Stimulated activated CD4-positive, alpha-beta T cell treated with anti-CD3 and anti-CD28 coated beads, Interleukin-1b, Interleukin-23, amount 100 ng/mL, for 24 hours (primary cell): ENCODE measurements at regions not wholly inside any gene's neighbourhood (a gene's known extent, or its start where the extent isn't known, plus 50 kb on each side); places are given as distances from the start of the nearest gene placed in this dataset.

ENCODE experiments used
- DNase-seq, 4 experiments: peaks; one replicate each; pipeline ENCODE4 v3.0.0-alpha.2; 2020; ENCODE audit warnings: low read depth in 4 of 4, low spot score in 1 of 4

DNA sequence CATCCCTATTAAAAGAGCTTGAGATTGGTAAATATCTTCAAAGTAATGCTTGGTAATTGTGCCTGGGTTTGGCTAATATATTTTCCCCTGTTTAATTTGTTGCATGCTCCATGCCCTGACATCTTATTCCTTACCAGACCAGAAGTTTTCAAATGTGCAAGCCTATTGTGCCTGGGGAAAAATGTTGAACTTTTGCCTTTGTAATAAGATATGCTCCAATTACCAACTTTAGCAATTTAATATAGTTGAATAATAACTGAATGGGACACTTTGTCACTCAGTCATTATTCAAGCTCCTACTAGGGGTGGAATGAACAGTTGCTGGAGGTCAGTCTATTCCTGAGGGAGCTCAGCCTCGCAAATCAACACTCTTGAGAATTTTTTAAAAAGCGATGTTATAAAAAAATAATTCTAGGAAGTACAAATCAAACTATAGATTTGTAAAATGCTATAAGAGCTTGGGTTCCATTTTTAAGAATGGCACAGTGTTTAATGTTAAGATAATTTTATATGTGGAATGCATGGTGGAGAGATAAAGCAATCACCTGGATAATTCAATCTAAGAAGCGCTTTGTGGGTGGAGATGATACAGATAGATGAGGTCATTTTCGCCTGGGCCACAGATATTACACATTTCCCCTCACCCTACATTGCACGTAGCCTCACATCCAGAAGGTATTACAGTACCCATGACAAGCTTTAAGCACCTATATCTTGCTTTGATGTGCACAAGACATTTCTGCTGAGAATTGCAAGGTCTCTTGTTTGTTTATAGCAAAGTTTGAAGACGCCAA lies 231.8 kb downstream of the PIK3R1 start:
- DNase-seq: no peak

DNA sequence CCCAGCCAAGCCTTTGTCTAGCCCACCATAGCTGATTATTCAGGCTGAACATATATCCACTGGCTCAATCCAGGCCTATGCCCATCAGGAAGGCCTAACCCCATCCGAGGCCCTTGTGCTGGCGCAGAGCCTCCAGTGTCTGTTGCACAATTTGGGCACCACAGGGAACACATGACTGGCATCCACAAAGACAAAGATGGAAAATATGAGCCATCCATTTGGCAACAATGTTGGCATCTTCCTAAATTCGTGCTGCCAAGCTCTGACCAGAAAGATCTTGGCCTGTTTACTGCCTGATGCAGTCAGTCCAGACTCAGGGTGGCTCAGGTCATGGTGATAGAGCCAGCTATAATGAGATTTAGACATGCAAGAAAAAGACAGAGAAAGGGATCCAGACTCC lies 233.8 kb downstream of the PIK3R1 start:
- no peak for DNase-seq

DNA sequence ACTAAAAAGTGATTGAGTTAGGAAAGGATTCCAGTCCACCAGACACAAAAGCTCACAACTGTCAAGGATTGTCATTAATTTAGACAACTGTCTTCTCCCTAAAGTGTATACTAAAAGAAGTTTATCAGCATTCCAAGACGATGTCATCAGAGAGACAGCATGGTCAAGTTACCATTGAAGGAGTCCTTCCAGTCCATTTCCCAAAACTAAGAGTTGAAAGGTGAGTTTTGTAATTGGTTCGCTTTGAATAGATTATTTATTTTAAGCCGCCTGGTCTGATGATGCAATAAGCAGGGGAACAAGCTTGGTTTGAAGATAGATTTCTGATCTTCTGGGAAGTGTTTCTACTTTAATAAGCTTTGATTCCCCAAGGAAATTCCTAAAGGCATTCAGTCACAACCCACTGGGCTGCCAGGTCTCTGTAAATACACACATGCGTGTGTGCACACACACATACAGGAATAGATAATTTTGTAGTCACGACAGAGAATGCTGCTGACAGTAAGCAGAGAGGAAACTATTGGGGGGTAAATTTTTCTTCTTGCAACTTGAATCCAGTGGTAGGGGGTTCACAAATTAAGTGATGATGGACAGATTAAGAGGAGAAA lies 234.8 kb downstream of the PIK3R1 start:
- DNase-seq: no peak

DNA sequence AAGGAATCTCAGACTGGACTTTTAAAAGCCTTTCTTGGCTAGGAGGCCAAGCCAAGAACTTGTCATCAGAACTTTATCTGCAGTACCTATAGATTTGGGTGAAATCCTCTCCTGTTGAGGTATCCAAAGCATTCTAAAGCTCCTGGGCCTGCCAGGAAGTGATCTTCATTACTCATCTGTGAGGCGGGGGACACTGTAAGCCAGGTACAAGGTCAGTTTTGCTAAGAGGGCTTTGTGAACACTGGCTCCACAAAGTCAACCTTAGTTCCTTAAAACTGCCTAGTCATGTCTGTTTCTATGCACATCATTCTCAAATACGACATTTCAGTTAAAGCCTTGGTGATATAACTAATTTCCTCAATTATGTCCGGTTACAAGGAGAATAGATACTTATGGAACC lies 236.7 kb downstream of the PIK3R1 start:
- no peak for DNase-seq

DNA sequence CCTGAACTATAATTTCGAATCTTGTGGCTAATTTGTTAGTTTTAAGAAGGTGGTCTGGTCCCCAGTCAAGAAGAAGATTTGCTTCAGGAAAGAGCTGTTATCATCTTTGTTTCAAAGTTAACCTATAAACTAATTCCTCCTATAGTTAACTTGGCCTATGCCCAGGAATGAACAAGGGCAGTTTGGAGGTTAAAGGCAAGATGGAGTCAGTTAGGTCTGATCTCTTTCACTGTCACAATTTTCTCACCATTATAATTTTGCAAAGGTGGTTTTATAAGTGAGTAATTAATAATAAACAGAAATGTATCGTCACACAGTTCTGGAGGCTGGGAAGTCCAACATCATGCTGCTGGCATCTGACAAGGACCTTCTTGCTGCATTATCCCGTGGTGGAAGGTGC lies 238.6 kb downstream of the PIK3R1 start:
- DNase-seq: no peak

DNA sequence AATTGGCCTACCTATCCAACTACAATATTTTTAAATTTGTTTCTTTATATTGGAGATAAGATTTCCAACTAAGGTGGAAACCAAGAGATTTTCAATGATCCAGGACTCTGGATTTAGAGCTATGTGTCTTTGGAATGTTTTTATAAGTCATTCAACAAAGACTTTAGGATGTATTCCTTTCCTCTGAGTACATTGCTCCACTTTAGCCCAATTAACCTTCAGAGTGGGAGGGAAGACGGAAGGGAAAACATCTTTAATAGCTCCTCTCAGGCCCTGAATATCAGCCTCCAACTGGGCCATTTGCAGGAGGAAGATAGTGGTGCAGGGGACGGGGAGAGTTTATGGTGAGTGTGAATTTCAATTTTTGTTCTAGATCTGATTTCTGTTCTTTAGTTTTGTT lies 239.2 kb downstream of the PIK3R1 start:
- DNase-seq: no peak

DNA sequence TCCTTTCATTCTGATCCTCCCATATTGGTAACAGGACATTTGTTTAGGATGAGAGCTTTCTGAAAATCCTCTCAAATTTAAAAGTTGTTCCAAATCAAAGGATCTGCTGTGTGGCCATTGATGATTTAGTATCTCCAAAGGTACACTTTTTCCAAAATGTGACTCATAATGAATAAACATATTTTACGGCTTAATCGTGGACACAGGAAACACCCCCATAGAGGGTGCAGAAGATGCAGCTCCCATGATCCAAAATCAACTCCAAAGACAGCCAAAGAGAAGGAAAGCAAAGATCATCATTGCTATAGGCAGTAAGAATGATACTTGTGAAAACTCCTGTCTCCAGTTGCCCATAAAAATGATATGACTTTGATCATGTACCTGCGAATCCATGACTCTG lies 239.7 kb downstream of the PIK3R1 start:
- no peak for DNase-seq

DNA sequence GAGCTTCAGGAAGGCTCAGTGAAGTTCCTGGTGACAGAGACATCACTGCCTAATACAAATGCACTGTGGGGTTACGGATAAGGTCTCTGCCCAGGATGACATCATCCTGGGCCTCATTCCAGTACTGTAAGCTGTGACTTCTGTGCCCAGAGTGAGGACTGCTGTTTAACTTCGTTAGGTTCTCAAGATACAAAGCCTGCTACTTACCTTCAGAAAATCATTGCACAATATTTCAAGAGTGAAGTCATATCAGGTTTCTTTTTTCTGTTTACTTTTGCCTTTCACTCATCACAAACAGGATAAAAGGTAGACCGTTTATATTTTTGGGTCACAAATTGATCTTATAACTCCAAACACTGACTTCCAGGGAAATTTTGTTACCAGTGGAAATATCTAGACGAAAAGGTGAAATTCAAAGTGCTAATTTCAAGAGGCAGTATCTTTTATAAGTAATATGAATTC lies 241.2 kb downstream of the PIK3R1 start:
- DNase-seq: no peak

DNA sequence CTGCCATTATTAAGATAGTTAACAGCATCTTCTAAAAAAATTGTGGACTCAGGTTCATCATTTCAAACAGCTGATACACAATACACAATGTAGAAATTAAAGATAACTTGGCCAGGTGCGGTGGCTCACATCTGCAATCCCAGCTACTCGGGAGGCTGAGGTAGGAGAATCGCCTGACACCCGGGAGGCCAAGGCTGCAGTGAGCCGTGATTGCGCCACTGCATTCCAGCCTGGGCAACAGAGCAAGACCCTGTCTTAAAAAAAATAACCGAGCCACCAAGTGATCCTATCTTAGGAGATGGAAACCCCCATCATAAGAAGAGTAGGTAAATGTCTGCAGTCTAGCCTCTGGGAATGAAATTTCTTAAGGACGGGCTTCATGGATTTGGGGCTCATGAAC lies 241.7 kb downstream of the PIK3R1 start:
- DNase-seq: no peak

DNA sequence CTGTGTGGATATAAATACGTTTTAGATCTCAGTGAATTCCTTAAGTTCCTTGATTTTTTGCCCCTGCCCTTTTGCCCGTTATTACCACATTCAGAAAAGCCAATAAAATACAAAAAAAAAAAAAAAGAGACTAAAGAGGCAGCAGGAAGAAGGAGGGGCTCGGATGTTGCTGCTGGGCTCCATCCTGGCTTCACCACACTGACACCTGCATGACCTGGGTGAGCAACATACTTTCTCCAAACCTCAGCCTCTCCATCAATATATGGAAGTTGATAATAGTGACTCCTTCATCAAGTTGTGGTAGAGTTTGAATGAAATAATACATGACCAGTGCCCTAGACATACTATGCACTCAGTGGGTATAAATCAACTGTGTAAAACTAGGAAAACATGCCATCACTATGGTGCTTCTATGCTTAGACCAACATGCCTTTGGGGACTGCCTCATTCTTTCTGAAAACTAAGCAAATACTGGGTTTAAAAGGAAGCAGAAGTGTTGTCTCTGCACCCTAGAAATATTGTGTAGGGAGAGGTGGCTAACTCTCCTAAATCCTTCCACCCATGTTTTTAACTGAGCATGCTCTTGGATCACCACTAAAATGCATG lies 243.0 kb downstream of the PIK3R1 start:
- no peak for DNase-seq

DNA sequence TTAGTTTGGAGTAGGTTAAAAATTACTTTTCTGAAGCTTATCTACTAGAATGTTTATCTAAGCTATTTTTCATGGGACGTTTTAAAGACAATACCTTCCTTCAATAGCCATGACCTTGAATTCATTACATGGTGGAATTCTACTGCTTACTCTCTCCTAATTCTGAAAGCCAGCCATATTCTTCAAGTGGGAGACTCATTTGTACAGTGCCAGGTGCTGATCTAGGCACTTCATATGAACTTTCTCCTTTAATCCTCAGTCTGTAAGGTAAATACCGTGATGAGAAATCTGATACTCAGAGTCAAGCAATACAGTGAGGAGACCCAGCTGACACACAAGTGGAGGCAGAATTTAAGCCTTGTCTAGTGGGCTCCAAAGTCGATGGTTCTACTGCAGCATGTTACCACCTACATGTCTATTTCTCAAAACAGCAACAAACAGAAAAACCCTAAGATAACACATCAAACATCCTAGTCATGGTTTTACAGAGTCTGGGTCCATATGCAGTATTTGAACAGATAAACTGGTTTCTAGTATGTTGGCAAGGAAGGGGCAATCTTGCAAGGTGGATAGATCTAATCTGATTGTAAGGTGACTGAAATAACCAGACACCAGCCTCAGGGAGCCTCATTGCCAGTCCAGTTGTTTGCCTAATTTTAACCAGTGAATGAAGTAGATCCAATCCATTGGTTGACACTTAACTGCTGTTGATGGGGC lies 243.7 kb downstream of the PIK3R1 start:
- DNase-seq: no peak

DNA sequence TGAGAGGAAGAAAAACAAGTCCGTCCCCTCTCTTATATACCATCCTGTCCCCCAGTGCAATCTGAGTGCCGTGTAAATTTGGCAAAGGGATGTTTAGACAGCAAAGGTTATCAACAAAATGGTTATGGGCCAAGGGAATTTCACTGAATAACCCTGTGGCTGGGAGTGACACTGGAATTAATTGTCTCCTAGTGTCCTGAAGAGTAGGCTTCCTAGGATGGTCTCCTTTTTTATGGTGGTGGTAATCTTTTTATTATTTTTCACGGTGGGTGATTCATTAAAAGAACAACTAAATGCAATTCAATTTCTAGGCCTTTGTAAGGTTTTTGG lies 244.2 kb downstream of the PIK3R1 start:
- no peak for DNase-seq

DNA sequence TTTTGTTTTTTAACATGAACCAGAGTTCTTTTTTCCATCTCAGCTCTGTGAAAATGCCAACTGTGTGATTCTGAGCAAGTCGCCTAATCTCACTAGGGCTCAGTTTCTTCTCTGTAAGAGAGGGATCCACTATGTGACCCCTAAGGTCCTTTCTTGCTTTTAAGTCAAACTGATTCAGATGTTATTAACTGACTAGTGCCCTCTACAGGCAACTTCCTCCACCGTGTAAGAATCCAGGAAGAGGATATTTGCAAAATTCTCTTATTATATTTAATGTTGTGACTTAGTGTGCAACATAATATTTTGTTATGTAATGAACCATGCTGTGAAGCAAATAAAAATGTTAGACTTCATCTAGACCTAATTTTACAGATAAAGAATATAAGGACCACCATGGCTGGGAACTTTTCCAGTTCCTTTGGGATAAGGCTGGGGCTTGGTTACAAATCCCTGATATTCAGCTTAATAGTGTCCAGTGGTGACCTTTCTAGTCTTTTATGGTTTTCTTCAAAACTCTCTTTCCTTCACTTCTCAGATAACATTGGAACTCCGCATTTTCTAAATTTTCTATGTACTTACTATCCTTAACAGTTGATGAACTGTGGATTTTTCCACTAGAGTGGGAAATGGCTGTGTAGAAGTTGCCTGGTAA lies 244.7 kb downstream of the PIK3R1 start:
- DNase-seq: no peak

DNA sequence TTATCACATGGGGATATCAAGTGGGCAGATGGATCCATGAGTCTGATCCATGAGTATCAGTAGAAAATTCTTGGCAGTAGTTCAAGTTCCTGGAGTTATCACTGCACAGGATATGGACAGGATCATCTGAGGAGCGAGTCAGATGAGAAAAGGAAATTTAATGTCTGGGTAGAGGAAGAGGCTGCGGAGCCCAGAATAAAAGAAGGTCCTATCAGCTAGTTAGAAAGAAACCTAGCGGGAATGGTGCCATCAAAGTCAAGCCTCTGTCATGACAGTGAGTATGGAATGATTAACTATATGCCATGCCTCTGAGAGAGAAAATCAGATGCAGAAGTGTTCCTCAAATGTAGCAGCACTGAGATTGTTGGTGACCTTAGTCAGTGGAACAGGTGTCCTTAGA lies 248.1 kb downstream of the PIK3R1 start:
- DNase-seq: no peak

DNA sequence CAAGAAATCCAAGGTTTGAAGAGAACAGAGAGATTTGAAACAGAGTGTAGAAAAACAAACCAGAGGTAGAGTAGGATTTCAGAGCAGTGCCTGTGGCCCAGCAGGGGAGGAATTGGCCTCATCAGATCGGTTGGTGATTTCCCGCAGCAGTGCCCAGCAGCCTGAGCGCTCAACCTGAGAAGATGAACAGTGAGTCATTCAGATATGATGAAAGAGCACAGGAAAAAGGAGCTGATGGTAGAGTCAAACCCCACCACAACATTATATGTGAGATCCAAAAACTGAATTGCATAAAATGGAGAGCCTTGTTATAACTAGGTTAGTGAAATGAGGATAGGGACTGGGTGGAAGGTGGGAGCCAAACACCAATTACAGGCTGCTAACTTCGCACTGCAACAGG lies 248.9 kb downstream of the PIK3R1 start:
- DNase-seq: peak in 3 of 4 experiments; percentile 16 to 36 (median 24)

DNA sequence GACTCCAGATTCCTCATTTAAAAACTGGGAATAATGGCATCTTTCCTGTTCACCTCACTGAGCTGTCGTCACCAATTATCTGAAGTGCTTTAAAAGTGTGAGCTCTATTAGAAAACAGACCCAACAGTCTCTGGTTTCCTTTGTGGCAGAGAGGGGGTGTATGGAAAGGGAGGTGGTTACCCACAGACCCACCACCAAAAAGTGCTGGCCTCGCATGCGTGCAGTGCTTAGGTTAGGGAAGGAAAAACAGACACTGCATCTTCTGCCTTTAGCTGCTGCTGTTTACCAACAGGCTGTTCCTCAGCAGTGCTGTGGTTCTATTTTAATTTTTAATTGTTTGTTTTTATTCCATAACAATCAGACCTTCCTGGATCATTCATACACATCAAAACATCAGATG lies 249.6 kb downstream of the PIK3R1 start:
- DNase-seq: no peak

DNA sequence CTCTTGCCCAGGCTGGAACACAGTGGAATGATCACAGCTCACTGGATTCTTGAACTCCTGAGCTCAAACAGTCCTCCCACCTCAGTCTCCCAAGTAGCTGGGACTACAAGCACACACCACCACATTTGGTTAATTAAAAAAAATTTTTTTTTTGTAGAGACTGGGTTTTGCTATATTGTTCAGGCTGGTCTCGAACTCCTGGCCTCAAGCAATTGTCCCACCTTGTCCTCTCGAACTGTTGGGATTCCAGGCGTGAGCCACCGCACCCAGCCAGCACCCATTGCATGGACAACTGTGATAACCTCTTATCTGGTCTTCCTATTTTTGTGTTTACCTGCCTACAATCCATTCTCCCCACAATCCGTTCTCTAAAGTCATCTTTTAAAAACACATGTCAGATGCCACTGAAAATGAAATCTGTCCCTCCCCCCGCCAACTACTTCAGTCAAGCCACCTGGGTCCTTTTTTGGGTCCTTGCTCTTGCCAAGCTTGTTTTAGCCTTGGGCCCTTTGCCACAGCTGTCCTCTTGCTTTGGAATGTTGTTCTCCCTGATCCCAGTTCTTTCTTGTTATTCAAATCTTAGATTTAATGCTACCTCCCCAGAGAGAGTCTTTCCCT lies 250.5 kb downstream of the PIK3R1 start:
- no peak for DNase-seq

DNA sequence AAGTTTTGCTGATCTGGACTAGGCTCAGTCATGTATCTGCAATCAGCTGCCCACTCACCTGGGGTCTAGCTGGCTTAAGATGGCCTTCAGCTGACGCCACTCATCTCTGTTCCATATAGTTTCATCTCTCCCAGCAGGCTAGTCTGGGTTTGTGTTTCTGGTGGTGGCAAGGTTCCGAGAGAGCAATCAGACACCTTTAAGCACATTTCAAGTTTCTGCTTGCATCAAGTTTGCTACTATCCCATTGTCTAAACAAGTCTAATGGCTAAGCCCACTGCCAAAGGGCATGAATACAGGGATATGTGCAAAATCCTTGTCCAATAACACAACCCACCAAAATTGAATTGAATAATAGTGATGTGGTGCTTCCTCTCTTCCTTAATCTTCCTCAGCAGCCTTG lies 251.7 kb downstream of the PIK3R1 start:
- no peak for DNase-seq

DNA sequence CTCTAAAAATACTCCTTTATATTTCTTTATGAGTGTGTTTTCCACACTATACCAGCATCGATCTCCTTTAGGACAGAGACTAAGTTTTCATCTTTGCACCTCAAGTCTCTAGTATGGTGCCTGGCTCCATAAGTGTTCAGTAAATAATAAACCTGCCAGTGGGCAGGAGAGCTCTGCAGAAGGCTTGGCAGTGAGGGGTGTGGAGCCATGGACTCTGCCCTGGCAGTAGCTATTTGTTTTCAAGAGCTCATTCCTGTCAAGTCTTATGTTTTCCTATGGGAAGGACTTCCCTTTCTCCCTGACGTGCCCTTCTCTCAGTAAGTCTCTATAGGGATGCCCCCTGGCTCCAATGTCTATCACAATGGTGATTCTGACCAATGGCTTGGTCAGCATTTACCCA lies 252.2 kb downstream of the PIK3R1 start:
- DNase-seq: no peak

DNA sequence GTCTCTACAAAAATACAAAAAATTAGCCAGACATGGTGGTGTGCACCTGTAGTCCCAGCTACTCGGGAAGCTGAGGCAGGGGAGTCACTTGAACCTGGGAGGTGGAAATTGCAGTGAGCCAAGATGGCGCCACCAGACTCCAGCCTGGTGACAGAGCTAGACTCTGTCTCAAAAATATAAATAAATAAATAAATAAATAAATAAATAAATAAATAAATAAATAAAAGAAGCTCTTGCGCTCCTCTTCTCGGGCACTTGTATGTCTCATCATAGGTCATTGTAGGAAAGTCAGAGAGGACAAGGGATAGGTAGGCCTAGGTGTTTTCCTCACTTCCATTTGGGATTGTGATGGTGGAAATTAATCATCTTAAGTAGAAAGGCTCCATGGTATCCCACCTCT lies 252.8 kb downstream of the PIK3R1 start:
- no peak for DNase-seq

DNA sequence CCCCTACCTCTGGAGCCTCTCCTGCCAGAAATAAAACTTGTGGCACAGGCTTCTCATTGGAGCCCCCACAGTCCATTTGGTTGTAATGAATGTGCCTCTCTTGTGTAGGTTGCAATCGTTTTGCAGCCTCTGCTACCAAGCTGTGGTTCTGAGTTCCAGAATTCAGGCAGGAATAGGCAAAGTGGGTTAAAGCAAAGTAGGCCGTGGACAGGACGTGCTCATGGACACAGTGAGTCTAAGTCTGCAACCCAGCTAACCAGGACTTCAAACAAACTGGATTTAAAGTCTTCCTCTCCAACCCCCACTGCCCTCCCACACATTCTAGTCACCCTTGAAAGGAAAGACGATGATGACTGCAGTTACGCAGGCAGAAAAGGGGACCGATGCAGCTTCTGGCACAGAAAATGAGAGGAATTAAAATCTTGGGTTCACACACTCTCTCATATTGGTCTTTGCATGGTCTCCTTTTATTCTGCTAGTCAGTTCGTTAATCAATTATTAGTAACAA lies 260.0 kb downstream of the PIK3R1 start:
- DNase-seq: no peak
